HG02840 (cell line): ENCODE measurements at regions not wholly inside any gene's neighbourhood (a gene's known extent, or its start where the extent isn't known, plus 50 kb on each side); places are given as distances from the start of the nearest gene placed in this dataset.

Experiments
- ATAC-seq: cut with Tn5 transposase; IDR thresholded peaks from one replicate; pipeline ENCODE4 v1.9.1; 2021; ENCODE audit warnings: mild to moderate bottlenecking, moderate library complexity, moderate number of reproducible peaks; ENCODE audit not compliant: unreplicated experiment, low FRiP score

- ATAC-seq: no peak
Measured at GRCh38 chr6:106035655-106036054, 50.5 kb upstream of the PRDM1 start.

GRCh38 chr6:106033806-106034205 is 52.3 kb upstream of the PRDM1 start:
- no peak for ATAC-seq

- ATAC-seq: no peak
Measured at GRCh38 chr6:106027758-106028157, 58.4 kb upstream of the PRDM1 start.

- ATAC-seq: no peak
Measured at GRCh38 chr6:106026748-106027715, 59.1 kb upstream of the PRDM1 start.

- no peak for ATAC-seq
Measured at GRCh38 chr6:106025655-106026054, 60.5 kb upstream of the PRDM1 start.

GRCh38 chr6:106022801-106023200 is 63.3 kb upstream of the PRDM1 start:
- no peak for ATAC-seq

GRCh38 chr6:106017454-106017853 is 68.7 kb upstream of the PRDM1 start:
- ATAC-seq: no peak

- ATAC-seq: no peak
Measured at GRCh38 chr6:106014955-106015354, 71.2 kb upstream of the PRDM1 start.

GRCh38 chr6:106011476-106011875 is 74.7 kb upstream of the PRDM1 start:
- no peak for ATAC-seq

- no peak for ATAC-seq
Measured at GRCh38 chr6:106005954-106006353, 80.2 kb upstream of the PRDM1 start.

GRCh38 chr6:106005013-106005412 is 81.1 kb upstream of the PRDM1 start:
- ATAC-seq: no peak

GRCh38 chr6:106003268-106003987 is 82.7 kb upstream of the PRDM1 start:
- no peak for ATAC-seq

- no peak for ATAC-seq
Measured at GRCh38 chr6:106002005-106002404, 84.1 kb upstream of the PRDM1 start.

GRCh38 chr6:106000935-106001334 is 85.2 kb upstream of the PRDM1 start:
- ATAC-seq: no peak

- ATAC-seq: no peak
Measured at GRCh38 chr6:105997482-105997881, 88.7 kb upstream of the PRDM1 start.

GRCh38 chr6:105995391-105995865 is 90.7 kb upstream of the PRDM1 start:
- no peak for ATAC-seq

GRCh38 chr6:105994591-105995390 is 91.3 kb upstream of the PRDM1 start:
- ATAC-seq: no peak

- ATAC-seq: no peak
Measured at GRCh38 chr6:105994118-105994590, 92.0 kb upstream of the PRDM1 start.

- ATAC-seq: no peak
Measured at GRCh38 chr6:105993341-105994117, 92.6 kb upstream of the PRDM1 start.
